ENCODE measurements at regions not wholly inside any gene's neighbourhood (a gene's known extent, or its start where the extent isn't known, plus 50 kb on each side); places are given as distances from the start of the nearest gene placed in this dataset.

DNA sequence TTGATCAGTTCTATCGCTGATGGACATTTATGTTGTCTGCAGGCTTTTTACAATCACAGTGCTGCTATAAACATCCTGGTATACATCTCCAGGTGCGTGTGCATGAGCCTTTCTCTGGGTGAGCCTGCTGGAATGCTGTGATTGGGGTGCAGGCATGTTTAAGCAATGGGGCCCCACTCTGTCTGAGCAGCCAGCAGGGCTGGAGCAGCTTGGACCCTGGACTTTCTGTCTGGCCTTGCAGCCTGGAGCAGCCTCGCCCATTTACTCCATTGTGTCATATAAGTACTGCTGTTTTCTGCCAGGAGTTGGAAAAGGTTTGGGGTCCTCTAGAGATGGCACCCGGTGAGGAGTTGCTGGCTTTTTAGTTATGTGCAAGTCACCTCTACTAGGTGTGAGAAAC, 199.0 kb downstream of the KIF26A start:
- H3K4me1 Mint-ChIP-seq (ENCODE audit: low read depth), result no peaks in the 10 kb centered on the region
- H3K36me3 Mint-ChIP-seq (ENCODE audit: low read depth), result peaks cover 1% of the 10 kb centered on the region
- H3K27me3 Mint-ChIP-seq (ENCODE audit: low read depth), result peaks cover 13% of the 10 kb centered on the region
- H3K9me3 Mint-ChIP-seq, result peaks cover 13% of the 10 kb centered on the region
- H3K4me3 Mint-ChIP-seq, result no peak overlapping the region
- H3K27ac Mint-ChIP-seq, result no peak overlapping the region

DNA sequence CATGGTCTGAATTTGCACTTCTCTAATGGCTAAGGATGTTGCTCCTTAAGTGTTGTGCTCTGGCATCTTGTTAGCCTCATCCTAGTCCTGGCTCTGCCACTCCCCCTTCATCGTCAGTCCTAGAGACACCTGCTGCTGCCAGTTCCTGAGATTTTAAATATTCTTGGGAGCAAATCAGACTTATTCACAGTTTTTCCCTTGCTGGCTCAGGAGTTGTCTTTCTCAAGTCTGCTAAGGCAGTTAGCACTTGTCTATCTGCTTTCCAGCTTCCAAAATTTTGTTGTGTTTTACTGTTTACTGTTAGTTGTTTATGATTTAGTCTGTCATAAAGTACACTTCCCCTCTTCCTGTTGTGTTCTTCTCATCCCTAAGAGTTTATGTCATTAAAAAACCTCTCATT, 201.0 kb downstream of the KIF26A start:
- no peaks in the 10 kb centered on the region for H3K4me1 Mint-ChIP-seq (ENCODE audit: low read depth)
- H3K9me3 Mint-ChIP-seq, result peaks cover 13% of the 10 kb centered on the region
- H3K36me3 Mint-ChIP-seq (ENCODE audit: low read depth), result peaks cover 1% of the 10 kb centered on the region
- H3K4me3 Mint-ChIP-seq, result no peak overlapping the region
- H3K27ac Mint-ChIP-seq, result no peak overlapping the region
- H3K27me3 Mint-ChIP-seq (ENCODE audit: low read depth), result peaks cover 13% of the 10 kb centered on the region

DNA sequence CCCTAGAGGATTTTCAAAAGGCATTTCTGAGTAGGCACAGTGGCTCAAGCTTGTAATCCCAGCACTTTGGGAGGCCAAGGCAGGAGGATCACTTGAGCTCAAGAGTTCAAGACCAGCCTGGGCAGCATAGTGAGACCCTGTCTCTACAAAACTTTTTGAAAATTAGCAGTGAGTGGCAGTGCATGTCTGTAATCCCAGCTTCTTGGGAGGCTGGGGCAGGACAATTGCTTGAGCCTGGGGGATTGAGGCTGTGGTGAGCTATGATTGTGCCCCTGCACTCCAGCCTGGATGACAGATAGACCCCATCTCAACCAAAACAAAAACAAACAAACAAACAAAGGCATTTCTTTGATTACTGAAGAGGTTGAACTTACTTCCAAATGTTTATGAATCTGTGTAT, 201.4 kb downstream of the KIF26A start:
- peaks cover 13% of the 10 kb centered on the region for H3K9me3 Mint-ChIP-seq
- peaks cover 13% of the 10 kb centered on the region for H3K27me3 Mint-ChIP-seq (ENCODE audit: low read depth)
- H3K27ac Mint-ChIP-seq, result no peak overlapping the region
- H3K36me3 Mint-ChIP-seq (ENCODE audit: low read depth), result peaks cover 1% of the 10 kb centered on the region
- no peaks in the 10 kb centered on the region for H3K4me1 Mint-ChIP-seq (ENCODE audit: low read depth)
- H3K4me3 Mint-ChIP-seq, result no peak overlapping the region

DNA sequence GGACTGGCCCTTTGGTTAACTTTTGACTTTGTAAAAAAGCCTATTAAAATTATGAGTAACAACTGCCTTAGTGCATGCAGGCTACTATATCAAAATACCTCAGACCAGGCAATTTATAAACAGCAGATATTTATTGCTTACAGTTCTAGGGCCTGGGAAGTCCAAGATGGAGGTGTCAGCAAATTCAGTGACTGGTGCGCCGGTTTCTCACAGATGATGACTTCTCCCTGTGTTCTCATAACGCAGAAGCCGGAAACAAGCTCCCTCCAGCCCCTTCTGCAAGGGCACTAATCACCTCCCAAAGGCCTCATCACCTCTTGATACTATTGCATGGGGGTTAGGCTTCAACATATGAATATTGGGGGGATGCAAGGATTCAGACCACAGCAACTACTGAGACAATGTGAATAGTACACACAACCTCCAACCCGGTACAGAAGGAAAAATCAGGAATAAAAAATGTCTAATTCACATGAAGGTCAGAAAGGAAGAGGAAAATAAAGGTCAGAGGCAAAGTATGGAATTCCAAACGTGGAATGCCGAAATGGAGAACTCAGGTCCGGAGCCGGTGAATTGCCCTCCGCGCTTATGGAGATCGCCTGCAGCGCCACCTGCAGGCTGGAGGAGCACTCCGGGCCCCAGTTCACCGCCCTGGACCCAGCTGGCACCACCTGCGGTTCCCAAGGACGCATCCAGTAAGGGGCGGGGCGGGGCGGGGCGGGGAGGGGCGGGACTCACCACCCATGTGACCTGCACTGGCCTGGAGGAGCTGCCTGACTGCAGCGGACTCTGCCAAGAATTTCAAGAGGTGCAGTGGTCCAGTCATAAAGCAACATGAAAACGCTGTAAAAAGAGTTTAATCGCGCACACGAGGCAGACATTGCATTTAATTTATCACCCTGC, 203.4 kb downstream of the KIF26A start:
- Mint-ChIP-seq H3K4me1 (ENCODE audit: low read depth) (no peaks in the 10 kb centered on the region), H3K9me3 (peaks cover 13% of the 10 kb centered on the region), H3K36me3 (ENCODE audit: low read depth) (peaks cover 1% of the 10 kb centered on the region), H3K4me3 (no peak overlapping the region), H3K27ac (no peak overlapping the region), H3K27me3 (ENCODE audit: low read depth) (peaks cover 13% of the 10 kb centered on the region)

DNA sequence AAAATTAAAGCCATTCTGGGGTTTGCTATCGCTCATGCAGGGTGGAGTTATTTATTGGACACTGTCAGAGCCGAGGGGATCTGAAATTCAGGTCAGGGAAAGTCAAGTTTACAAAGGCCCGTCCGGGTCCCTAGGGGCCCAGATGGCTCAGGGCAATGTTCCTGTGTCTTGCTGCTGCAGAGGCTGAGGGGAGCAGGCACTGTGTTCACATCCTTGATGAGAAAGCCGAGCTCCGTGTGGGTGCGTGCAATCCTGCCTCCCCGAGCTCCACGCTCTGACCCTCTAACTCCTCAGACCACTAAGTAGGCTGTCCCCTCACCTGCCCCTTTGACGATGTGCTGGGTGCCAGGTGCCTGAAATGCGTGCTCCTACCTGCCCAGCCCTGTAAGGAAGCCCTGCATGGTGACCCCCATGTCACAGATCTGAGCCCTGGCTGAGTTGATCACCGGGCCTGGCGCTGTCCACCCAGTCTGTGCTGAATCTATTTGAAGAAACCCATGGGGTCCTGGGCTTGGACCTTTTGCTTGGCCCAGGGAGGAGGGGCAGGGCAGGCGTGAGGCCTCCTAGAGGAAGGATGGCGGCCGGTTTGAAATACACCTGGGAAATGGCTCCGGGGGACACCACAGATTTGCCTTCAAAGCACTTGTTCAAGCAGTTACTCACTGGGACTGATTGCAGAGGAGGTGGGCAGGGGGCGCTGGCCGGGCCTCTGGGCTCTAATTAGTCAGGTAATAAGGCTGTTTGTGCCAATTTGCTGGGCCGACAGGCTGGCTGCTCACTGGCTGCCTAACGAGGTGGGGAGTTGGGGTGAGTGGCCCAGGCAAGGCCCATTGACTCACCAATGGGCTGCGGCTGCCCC, 204.3 kb downstream of the KIF26A start:
- H3K36me3 Mint-ChIP-seq (ENCODE audit: low read depth), result peaks cover 1% of the 10 kb centered on the region
- H3K27me3 Mint-ChIP-seq (ENCODE audit: low read depth), result peaks cover 13% of the 10 kb centered on the region
- no peak overlapping the region for H3K4me3 Mint-ChIP-seq
- no peak overlapping the region for H3K27ac Mint-ChIP-seq
- H3K4me1 Mint-ChIP-seq (ENCODE audit: low read depth), result no peaks in the 10 kb centered on the region
- peaks cover 13% of the 10 kb centered on the region for H3K9me3 Mint-ChIP-seq

DNA sequence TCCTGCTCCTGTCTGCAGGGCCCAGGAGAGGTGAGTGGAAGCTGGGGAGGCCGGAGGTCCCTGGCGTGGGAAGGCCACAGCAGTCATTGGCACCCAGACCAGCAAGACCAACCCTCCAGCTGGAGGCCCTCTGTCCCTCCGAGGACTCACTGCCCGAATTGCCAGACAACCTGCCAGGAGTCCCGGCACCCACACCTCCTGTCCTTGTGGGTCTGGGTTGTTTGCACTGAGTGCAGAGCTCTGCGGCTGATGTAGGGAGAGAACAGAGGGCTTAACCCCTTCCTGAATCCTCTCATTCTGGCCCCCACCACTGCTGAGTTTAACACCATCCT, 204.9 kb downstream of the KIF26A start:
- Mint-ChIP-seq H3K4me3 (no peak overlapping the region), H3K27ac (no peak overlapping the region), H3K9me3 (peaks cover 11% of the 10 kb centered on the region), H3K27me3 (ENCODE audit: low read depth) (peaks cover 11% of the 10 kb centered on the region), H3K4me1 (ENCODE audit: low read depth) (no peaks in the 10 kb centered on the region), H3K36me3 (ENCODE audit: low read depth) (peaks cover 1% of the 10 kb centered on the region)

DNA sequence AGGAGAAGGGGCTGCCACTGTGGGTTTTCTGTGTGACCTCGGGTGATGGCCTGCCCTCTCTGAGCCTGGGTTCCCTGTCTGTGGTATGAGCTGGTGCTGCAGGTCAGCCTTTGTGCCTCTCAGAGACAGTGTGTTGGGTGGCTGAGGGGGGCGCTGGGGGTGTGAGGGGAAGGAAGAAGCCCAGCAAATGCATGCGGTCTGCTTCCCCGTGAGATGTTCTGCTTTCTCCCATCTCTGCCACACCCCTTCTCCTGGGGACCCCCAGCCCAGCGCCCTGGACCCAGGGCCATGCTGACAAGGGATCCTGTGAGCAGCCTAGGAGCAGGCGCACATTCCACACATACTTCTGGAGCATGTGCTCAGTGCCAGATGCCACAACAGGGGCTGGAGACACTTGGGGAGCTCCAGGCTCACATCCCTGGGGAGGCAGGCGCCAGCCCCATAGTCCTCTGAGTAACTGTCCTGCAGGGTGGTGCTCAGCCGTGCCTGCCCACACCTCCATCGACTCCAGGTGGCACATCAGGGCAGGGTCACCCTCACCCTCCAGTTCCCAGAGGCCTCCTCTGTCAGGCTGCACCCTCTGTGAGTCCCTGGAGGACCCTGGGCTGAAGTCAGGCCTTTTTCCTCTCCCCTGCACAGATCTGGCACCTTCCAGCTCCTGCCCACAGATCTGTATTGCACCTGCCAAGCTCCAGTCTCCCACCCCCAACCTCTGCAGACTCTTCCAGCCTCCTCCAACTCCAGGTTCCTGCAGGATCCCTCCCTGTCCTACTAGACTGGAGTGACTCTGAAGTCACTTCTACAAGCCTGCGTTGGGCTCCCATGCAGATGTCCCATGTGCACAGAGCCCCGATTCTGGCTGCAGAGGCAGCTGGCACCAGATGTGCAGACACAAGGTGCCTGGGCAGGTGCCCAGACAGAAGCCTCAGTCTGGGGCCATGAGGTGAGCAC, 205.6 kb downstream of the KIF26A start:
- Mint-ChIP-seq H3K36me3 (ENCODE audit: low read depth) (no peaks in the 10 kb centered on the region), H3K4me1 (ENCODE audit: low read depth) (no peaks in the 10 kb centered on the region), H3K4me3 (no peak overlapping the region), H3K9me3 (peaks cover 5% of the 10 kb centered on the region), H3K27ac (no peak overlapping the region), H3K27me3 (ENCODE audit: low read depth) (peaks cover 9% of the 10 kb centered on the region)

DNA sequence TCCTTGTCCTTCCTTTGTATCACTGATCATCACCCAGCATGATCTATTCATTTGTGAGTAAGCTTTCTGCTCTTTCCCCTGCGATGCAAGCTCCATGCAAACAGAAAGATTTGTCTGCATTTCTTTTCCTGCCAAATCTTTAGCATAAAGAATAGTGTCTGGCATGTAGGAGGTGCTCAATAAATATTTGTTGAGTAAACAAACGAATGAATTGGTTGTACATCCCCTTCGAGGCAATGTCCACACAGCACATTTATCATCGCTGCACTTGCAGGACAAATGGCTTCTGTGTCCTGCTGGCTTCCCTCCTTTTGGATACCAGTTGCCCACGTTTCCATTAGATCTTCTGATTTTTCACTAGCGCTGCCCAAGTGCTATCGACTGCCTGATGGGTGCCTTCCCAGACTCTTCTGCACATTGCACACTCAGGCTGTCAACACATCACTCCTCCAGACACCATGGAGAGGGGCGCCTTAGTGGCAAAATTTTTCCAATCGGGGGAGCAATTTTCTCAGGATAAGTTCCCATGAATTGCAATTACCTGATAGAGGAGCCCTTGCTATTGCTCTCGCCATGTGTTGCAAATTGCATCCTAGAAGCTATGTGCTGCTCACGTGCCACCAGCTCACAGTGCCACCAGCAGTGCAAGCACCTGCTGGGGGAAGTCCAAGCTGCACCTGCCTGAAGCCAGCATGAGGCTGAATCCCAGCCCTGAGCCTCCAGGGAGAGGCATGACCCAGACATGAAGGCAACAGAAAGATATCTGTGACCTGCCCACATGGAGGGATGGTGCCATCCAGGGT, 206.6 kb downstream of the KIF26A start:
- no peaks in the 10 kb centered on the region for H3K9me3 Mint-ChIP-seq
- peaks cover 4% of the 10 kb centered on the region for H3K27me3 Mint-ChIP-seq (ENCODE audit: low read depth)
- no peak overlapping the region for H3K4me3 Mint-ChIP-seq
- H3K4me1 Mint-ChIP-seq (ENCODE audit: low read depth), result no peaks in the 10 kb centered on the region
- H3K27ac Mint-ChIP-seq, result no peak overlapping the region
- no peaks in the 10 kb centered on the region for H3K36me3 Mint-ChIP-seq (ENCODE audit: low read depth)

DNA sequence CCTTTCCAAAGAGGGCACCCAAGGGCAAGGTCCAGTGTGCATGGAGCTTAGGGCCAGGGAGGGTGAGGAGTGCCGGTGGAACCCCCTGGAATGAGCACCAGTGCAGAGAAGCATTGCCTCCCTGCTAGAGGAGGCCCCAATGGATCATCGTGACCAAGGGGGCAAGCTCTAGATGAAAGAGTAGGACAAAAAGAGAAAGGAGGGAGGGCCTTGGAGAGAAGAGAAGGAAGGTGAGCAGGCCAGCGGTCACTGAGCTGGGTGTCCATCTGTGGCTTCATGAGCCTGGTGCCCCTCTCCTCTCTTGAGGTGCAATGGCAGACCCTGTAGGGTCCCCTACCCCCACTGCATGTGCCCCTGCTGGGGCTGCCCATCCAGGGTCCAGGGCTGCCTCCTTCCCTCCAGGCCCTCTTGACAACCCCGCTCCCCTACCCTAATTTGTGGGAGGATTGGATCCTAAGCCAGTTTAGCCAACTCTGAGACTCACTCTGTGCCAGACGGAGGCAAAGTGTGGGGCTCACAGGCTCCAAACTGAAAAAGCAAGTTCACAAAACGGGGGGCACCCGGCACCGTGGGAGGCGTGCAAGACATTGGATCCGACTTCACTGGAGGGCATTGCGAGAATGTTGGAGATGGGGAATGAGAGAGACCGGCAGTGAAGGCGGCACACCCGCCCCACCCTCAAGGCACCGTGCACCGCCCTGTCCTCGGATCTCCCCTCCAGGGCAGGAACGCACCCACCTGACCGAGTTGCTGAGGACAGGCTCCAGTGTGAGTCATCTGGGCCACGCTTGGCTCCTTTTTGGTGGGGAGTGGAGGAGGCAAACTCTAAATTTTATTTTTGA, 207.5 kb downstream of the KIF26A start:
- Mint-ChIP-seq H3K27ac (no peak overlapping the region), H3K27me3 (ENCODE audit: low read depth) (peaks cover under 1% of the 10 kb centered on the region), H3K9me3 (no peaks in the 10 kb centered on the region), H3K4me1 (ENCODE audit: low read depth) (no peaks in the 10 kb centered on the region), H3K36me3 (ENCODE audit: low read depth) (no peaks in the 10 kb centered on the region), H3K4me3 (no peak overlapping the region)

DNA sequence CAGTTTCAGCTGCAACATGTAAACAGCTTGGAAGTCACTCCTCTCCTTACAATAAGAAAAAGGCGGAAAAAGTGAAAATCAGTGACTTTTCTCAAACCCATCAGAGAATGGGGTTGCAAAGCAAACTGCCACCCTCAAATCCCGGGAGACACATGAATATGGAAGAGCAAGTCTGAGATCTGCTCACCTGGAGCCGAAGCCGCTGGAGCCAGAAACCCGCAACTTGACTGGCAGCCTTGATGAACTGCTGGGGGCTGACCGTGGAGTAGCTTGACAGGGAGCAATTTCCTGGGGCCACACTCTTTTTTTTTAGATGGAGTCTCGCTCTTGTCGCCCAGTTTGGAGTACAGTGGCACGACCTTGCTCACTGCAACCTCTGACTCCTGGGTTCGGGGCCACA, 208.2 kb downstream of the KIF26A start:
- H3K27ac Mint-ChIP-seq, result no peak overlapping the region
- H3K9me3 Mint-ChIP-seq, result no peaks in the 10 kb centered on the region
- no peaks in the 10 kb centered on the region for H3K36me3 Mint-ChIP-seq (ENCODE audit: low read depth)
- H3K4me3 Mint-ChIP-seq, result no peak overlapping the region
- H3K4me1 Mint-ChIP-seq (ENCODE audit: low read depth), result no peaks in the 10 kb centered on the region
- H3K27me3 Mint-ChIP-seq (ENCODE audit: low read depth), result no peaks in the 10 kb centered on the region

DNA sequence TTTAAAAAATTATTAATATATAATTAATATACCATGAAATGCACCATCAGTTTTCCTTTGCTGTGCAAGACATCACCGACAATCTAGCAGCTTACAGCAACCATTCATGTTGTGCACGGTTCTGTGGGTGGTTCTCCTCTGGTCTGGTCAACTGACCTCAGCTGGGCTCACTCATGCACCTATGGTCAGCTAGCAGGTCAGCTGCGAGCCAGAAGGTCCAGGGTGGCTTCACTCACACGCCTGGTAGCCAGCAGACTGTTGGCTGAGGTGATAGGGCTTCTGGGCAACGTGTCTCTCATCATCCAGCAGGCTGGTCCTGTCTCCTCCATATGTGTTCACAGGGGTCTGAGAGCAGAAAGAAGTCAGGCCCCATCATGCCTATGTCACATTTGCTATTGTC, 210.4 kb downstream of the KIF26A start:
- Mint-ChIP-seq H3K36me3 (ENCODE audit: low read depth) (no peaks in the 10 kb centered on the region), H3K4me3 (no peak overlapping the region), H3K4me1 (ENCODE audit: low read depth) (no peaks in the 10 kb centered on the region), H3K9me3 (no peaks in the 10 kb centered on the region), H3K27me3 (ENCODE audit: low read depth) (no peaks in the 10 kb centered on the region), H3K27ac (no peak overlapping the region)

DNA sequence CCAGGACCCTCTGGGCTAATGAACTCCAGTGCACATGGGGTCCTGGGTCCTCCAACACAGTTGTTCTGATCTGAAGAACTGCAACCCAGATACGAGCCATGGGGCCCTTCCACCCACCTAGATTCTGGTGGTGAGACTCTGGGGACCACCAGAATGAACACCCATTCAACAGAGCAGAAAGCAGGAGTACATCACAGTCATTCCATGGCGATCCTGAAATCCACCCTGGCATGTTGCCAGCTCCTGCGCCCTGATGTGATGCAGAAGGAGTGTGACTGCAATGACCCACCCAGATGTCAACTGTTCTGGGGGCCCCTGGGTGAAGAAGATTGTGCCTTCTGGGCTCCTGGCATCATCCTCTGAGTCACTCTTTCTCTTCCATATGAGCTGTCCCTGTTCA, 211.6 kb downstream of the KIF26A start:
- Mint-ChIP-seq H3K4me1 (ENCODE audit: low read depth) (no peaks in the 10 kb centered on the region), H3K36me3 (ENCODE audit: low read depth) (no peaks in the 10 kb centered on the region), H3K27ac (no peak overlapping the region), H3K9me3 (no peaks in the 10 kb centered on the region), H3K27me3 (ENCODE audit: low read depth) (no peaks in the 10 kb centered on the region), H3K4me3 (no peak overlapping the region)
